ENCODE measurements at regions not wholly inside any gene's neighbourhood (a gene's known extent, or its start where the extent isn't known, plus 50 kb on each side); places are given as distances from the start of the nearest gene placed in this dataset.

- DNase-seq (ENCODE audit: low spot score): no peak
Observed at GRCh38 chr17:55668312-55668920, 54.2 kb downstream of the TMEM100 start.

- DNase-seq (ENCODE audit: low spot score): no peak
Observed at GRCh38 chr17:55666806-55667205, 55.9 kb downstream of the TMEM100 start.

GRCh38 chr17:55664287-55664686, 58.4 kb downstream of the TMEM100 start:
- no peak for DNase-seq (ENCODE audit: low spot score)

- DNase-seq (ENCODE audit: low spot score): no peak
Observed at GRCh38 chr17:55663400-55663799, 59.3 kb downstream of the TMEM100 start.

GRCh38 chr17:55661963-55662834, 60.5 kb downstream of the TMEM100 start:
- no peak for DNase-seq (ENCODE audit: low spot score)

GRCh38 chr17:55661256-55661758, 61.4 kb downstream of the TMEM100 start:
- no peak for DNase-seq (ENCODE audit: low spot score)

- no peak for DNase-seq (ENCODE audit: low spot score)
Observed at GRCh38 chr17:55660178-55660886, 62.3 kb downstream of the TMEM100 start.

- no peak for DNase-seq (ENCODE audit: low spot score)
Observed at GRCh38 chr17:55659661-55660060, 63.0 kb downstream of the TMEM100 start.

GRCh38 chr17:55655777-55656176, 66.9 kb downstream of the TMEM100 start:
- no peak for DNase-seq (ENCODE audit: low spot score)

- no peak for DNase-seq (ENCODE audit: low spot score)
Observed at GRCh38 chr17:55654821-55655220, 67.8 kb downstream of the TMEM100 start.

- DNase-seq (ENCODE audit: low spot score): no peak
Observed at GRCh38 chr17:55654022-55654421, 68.6 kb downstream of the TMEM100 start.

GRCh38 chr17:55652825-55653224, 69.8 kb downstream of the TMEM100 start:
- DNase-seq (ENCODE audit: low spot score): no peak

GRCh38 chr17:55652114-55652823, 70.4 kb downstream of the TMEM100 start:
- no peak for DNase-seq (ENCODE audit: low spot score)

GRCh38 chr17:55649957-55650597, 72.6 kb downstream of the TMEM100 start:
- DNase-seq (ENCODE audit: low spot score): no peak

GRCh38 chr17:55648086-55648485, 74.6 kb downstream of the TMEM100 start:
- no peak for DNase-seq (ENCODE audit: low spot score)

GRCh38 chr17:55645361-55645760, 77.3 kb downstream of the TMEM100 start:
- no peak for DNase-seq (ENCODE audit: low spot score)

- no peak for DNase-seq (ENCODE audit: low spot score)
Observed at GRCh38 chr17:55644346-55644745, 78.3 kb downstream of the TMEM100 start.

GRCh38 chr17:55642741-55643140, 79.9 kb downstream of the TMEM100 start:
- no peak for DNase-seq (ENCODE audit: low spot score)

- DNase-seq (ENCODE audit: low spot score): peak; percentile 20
Observed at GRCh38 chr17:55641676-55642081, 81.0 kb downstream of the TMEM100 start.

- DNase-seq (ENCODE audit: low spot score): no peak
Observed at GRCh38 chr17:55639096-55639495, 83.6 kb downstream of the TMEM100 start.

GRCh38 chr17:55635253-55635914, 87.3 kb downstream of the TMEM100 start:
- DNase-seq (ENCODE audit: low spot score): no peak

All from iPS-NIHi11 (cell line).